ENCODE measurements at regions not wholly inside any gene's neighbourhood (a gene's known extent, or its start where the extent isn't known, plus 50 kb on each side); places are given as distances from the start of the nearest gene placed in this dataset.
"Not testable (repeated sequence)": the region's sequence is repeated elsewhere in the genome, so short reads cannot be mapped to it uniquely, and the experiment has no call there.

GRCh38 chr6:27190126-27190525, 57.4 kb upstream of the PRSS16 start:
- no peak for DNase-seq (ENCODE audit: low read depth)

- not testable (repeated sequence) for DNase-seq (ENCODE audit: low read depth)
Observed at GRCh38 chr6:27194453-27194852, 53.0 kb upstream of the PRSS16 start.

GRCh38 chr6:27195547-27195946, 52.0 kb upstream of the PRSS16 start:
- DNase-seq (ENCODE audit: low read depth), result not testable (repeated sequence)

Data from stimulated activated CD8-positive, alpha-beta memory T cell treated with anti-CD3 and anti-CD28 coated beads, Interleukin-15, amount 100 ng/mL, for 1 hour (primary cell).